ENCODE measurements at regions not wholly inside any gene's neighbourhood (a gene's known extent, or its start where the extent isn't known, plus 50 kb on each side); places are given as distances from the start of the nearest gene placed in this dataset.
"Not testable (repeated sequence)": the region's sequence is repeated elsewhere in the genome, so short reads cannot be mapped to it uniquely, and the experiment has no call there.

DNA sequence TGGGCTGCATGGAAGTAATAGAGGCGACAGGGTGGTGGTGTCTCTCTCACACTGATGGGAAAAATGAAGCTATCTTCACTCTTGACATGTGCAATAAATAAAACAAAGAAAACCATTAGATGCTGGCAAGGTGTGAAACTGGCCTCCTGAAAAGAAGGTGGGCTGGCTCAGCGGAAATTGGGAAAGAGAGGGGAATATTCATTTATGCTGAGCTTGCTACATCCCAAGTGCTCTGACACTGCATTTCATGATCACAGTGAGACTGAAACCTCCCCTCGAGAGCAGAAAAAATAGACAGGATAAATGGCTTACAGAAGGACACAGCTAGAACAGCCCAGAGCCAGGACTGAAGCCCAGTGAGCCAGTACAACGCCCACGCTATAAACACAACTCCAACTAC lies 112.1 kb upstream of the SMLR1 start:
- Mint-ChIP-seq H3K9me3 (peaks cover 0 to 9% (median 0%) of the 10 kb centered on the region in 8 donors), H3K27ac (no peak overlapping the region), H3K36me3 (no peaks in the 10 kb centered on the region), H3K27me3 (no peaks in the 10 kb centered on the region), H3K4me3 (no peak overlapping the region), H3K4me1 (peaks cover 11 to 28% (median 20%) of the 10 kb centered on the region in 4 donors)
- H3K36me3 ChIP-seq (ENCODE audit: insufficient read depth, low read length) = no peaks in the 10 kb centered on the region
- peaks cover 15% of the 10 kb centered on the region for H3K4me1 ChIP-seq (ENCODE audit: insufficient read depth, low read length)
- no peak overlapping the region for H3K4me3 ChIP-seq (ENCODE audit: low read length in 2 of 2)
- POLR2A ChIA-PET (ENCODE audit: partially characterized antibody) = interaction anchor here (1.4 kb wide), 1 partner anchor 14 kb away, joined by 4 read pairs; no protein-coding TSS in a partner anchor
- no peaks in the 10 kb centered on the region for H3K27me3 ChIP-seq (ENCODE audit: insufficient read depth, low read length)
- intact Hi-C loops (cut with micrococcal nuclease) = loop anchor here (1.0 kb wide), 1 partner anchor 28 kb away; no protein-coding TSS in a partner anchor
- no peak for DNase-seq
- no peaks in the 10 kb centered on the region for H3K9me3 ChIP-seq (ENCODE audit: control insufficient read depth in 1 of 2, low read length in 2 of 2)
- H3K27ac ChIP-seq (ENCODE audit: low read depth, low read length) = no peak overlapping the region
- CTCF ChIA-PET (ENCODE audit: partially characterized antibody) = interaction anchor here (0.6 to 1.9 kb wide), 3 partner anchors 10 to 25 kb away, joined by 3 to 5 read pairs (median 3); no protein-coding TSS in a partner anchor

DNA sequence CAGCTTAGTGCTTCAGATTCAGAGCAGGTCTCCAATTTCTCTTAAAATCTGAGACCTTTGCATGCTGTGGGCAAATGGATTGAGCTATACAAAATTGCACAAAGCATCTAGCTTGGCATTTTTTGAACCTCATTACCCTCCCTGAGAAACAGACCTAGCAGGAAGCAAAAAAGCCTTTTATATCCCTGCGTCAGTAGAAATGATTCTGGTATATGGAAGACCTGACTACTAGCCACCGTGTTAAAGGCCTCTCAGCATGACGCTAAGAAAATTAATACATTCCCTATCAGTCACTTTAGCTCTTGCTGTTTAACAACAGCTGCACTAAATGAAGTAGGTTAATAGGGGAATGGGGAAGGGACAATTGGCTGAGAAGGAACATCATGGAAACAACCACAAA lies 110.7 kb upstream of the SMLR1 start:
- Mint-ChIP-seq H3K27ac (no peak overlapping the region), H3K27me3 (no peaks in the 10 kb centered on the region), H3K9me3 (peaks cover 0 to 9% (median 0%) of the 10 kb centered on the region in 8 donors), H3K4me1 (peaks cover 11 to 28% (median 20%) of the 10 kb centered on the region in 4 donors), H3K4me3 (no peak overlapping the region), H3K36me3 (no peaks in the 10 kb centered on the region)
- Histone ChIP-seq H3K27ac (ENCODE audit: low read depth, low read length) (no peak overlapping the region), H3K4me1 (ENCODE audit: insufficient read depth, low read length) (peaks cover 15% of the 10 kb centered on the region), H3K4me3 (ENCODE audit: low read length in 2 of 2) (no peak overlapping the region), H3K9me3 (ENCODE audit: control insufficient read depth in 1 of 2, low read length in 2 of 2) (no peaks in the 10 kb centered on the region), H3K27me3 (ENCODE audit: insufficient read depth, low read length) (no peaks in the 10 kb centered on the region), H3K36me3 (ENCODE audit: insufficient read depth, low read length) (no peaks in the 10 kb centered on the region)
- DNase-seq = no peak
- ChIA-PET POLR2A (ENCODE audit: partially characterized antibody) (interaction anchor here (0.6 to 1.4 kb wide), 2 partner anchors 15 to 584 kb away, joined by 3 to 4 read pairs; no protein-coding TSS in a partner anchor), CTCF (ENCODE audit: partially characterized antibody) (interaction anchor here (1.0 to 1.9 kb wide), 2 partner anchors 15 to 18 kb away, joined by 5 read pairs; no protein-coding TSS in a partner anchor)
- intact Hi-C loops (cut with micrococcal nuclease) = no loop called here

DNA sequence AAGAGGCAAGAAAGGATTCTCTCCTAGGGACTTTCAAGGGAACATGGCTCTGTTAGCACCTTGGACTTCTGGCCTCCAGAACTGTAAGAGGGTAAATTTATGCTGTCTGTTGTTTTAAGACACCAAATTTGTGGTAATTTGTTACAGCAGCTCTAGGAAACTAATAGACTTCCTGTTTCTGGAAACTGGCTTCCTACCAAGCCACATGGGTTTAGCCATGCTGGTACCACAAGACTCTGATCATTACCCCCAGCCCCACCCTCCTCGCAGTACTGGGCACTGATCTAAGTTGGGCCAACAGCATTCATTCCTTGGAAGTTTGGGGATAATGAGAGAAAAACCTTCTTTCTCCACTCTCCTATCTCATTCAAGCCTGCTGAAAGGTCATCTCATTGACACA lies 109.5 kb upstream of the SMLR1 start:
- peaks cover 0 to 9% (median 0%) of the 10 kb centered on the region in 8 donors for H3K9me3 Mint-ChIP-seq
- CTCF ChIA-PET (ENCODE audit: partially characterized antibody) = no interaction called here

DNA sequence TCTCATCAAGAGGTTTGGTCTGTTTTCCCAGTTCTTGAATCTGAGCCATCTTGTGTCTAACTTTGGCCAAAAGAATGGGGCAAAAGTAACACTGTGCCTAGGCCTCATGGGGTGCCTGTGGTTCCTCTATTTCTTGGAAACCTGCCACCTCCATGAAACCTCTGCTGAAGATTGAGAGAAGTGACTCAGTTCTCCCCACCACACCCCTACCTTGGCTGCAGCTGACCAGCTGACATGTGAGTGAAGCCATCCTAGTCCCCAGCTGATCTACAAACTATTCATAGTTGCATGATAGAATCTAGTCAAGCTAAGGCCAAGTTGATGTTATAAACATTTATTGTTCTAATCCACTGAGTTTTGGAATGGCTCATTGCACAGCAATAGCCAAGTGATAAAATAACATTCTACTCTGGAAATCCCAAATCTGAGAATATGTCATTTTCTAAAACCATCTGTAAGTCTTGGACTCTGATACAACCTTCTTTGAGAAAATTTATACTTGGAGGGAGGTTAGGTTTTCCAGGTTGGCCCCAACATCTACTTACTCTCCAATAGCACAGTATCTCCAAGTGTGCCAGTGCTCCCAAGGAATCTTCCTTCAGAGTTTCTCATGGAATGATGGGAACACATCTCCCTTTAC lies 107.0 kb upstream of the SMLR1 start:
- Mint-ChIP-seq H3K27me3 (no peaks in the 10 kb centered on the region), H3K4me1 (peaks cover 21 to 37% (median 28%) of the 10 kb centered on the region in 4 donors), H3K36me3 (no peaks in the 10 kb centered on the region), H3K4me3 (no peak overlapping the region), H3K9me3 (peaks cover 0 to 4% (median 0%) of the 10 kb centered on the region in 8 donors), H3K27ac (no peak overlapping the region)
- Histone ChIP-seq H3K4me1 (ENCODE audit: insufficient read depth, low read length) (peaks cover 25% of the 10 kb centered on the region), H3K27ac (ENCODE audit: low read depth, low read length) (no peak overlapping the region), H3K9me3 (ENCODE audit: control insufficient read depth in 1 of 2, low read length in 2 of 2) (no peaks in the 10 kb centered on the region), H3K4me3 (ENCODE audit: low read length in 2 of 2) (no peak overlapping the region), H3K27me3 (ENCODE audit: insufficient read depth, low read length) (no peaks in the 10 kb centered on the region), H3K36me3 (ENCODE audit: insufficient read depth, low read length) (no peaks in the 10 kb centered on the region)
- no peak for DNase-seq
- intact Hi-C loops (cut with micrococcal nuclease) = no loop called here
- CTCF ChIA-PET (ENCODE audit: partially characterized antibody) = interaction anchor here (1.1 to 1.6 kb wide), 2 partner anchors 22 to 497 kb away, joined by 3 to 8 read pairs; partner anchors contain the start of gene SAMD3
- POLR2A ChIA-PET (ENCODE audit: partially characterized antibody) = no interaction called here

More for the DNA sequence above, 109.5 kb upstream of the SMLR1 start:
- no peaks in the 10 kb centered on the region for H3K27me3 ChIP-seq (ENCODE audit: insufficient read depth, low read length)
- peak in 3 of 5 donors; percentile 12 to 22 (median 20) for DNase-seq
- Mint-ChIP-seq H3K36me3 (no peaks in the 10 kb centered on the region), H3K27ac (no peak overlapping the region), H3K4me3 (peak overlapping the region in 5 of 8 donors; percentile 22 to 53 (median 41)), H3K27me3 (no peaks in the 10 kb centered on the region), H3K4me1 (peaks cover 11 to 28% (median 20%) of the 10 kb centered on the region in 4 donors)
- intact Hi-C loops (cut with micrococcal nuclease) = no loop called here
- POLR2A ChIA-PET (ENCODE audit: partially characterized antibody) = no interaction called here
- peaks cover 15% of the 10 kb centered on the region for H3K4me1 ChIP-seq (ENCODE audit: insufficient read depth, low read length)
- H3K4me3 ChIP-seq (ENCODE audit: low read length in 2 of 2) = no peak overlapping the region
- H3K9me3 ChIP-seq (ENCODE audit: control insufficient read depth in 1 of 2, low read length in 2 of 2) = no peaks in the 10 kb centered on the region
- H3K27ac ChIP-seq (ENCODE audit: low read depth, low read length) = no peak overlapping the region
- H3K36me3 ChIP-seq (ENCODE audit: insufficient read depth, low read length) = no peaks in the 10 kb centered on the region

DNA sequence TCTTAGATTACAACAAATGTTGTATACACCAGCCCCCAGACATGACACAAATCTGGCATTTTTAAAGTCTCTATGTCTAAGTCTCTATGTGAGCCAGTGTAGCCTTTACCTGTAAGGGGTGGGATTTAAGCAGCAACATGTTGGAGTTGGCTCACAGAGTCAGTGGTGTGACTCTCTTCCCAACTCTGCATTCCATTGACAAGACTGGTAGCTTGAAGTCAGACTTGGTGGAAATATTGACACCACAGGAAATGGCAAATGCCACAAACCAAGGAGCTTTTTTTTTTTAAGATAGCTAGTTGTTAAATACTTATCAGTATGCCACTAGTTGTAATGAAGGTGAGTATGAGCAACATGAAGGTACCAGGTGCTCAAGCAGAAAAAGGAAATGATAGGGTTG lies 103.1 kb upstream of the SMLR1 start:
- no peaks in the 10 kb centered on the region for H3K36me3 ChIP-seq (ENCODE audit: insufficient read depth, low read length)
- intact Hi-C loops (cut with micrococcal nuclease) = no loop called here
- no peak overlapping the region for H3K27ac ChIP-seq (ENCODE audit: low read depth, low read length)
- Mint-ChIP-seq H3K9me3 (peaks cover 0 to 5% (median 0%) of the 10 kb centered on the region in 8 donors), H3K4me1 (peaks cover 12 to 24% (median 12%) of the 10 kb centered on the region in 4 donors), H3K27ac (peak overlapping the region in 3 of 7 donors; percentile 9 to 55 (median 43)), H3K27me3 (peaks cover 0 to 1% of the 10 kb centered on the region in 2 donors), H3K36me3 (no peaks in the 10 kb centered on the region), H3K4me3 (peak overlapping the region in 3 of 8 donors; percentile 40 to 59 (median 50))
- peak in 3 of 5 donors; percentile 8 to 43 (median 13) for DNase-seq
- H3K27me3 ChIP-seq (ENCODE audit: insufficient read depth, low read length) = no peaks in the 10 kb centered on the region
- H3K9me3 ChIP-seq (ENCODE audit: control insufficient read depth in 1 of 2, low read length in 2 of 2) = no peaks in the 10 kb centered on the region
- ChIA-PET CTCF (ENCODE audit: partially characterized antibody) (interaction anchor here (1.0 to 1.6 kb wide), 3 partner anchors 26 to 50 kb away, joined by 3 to 5 read pairs (median 4); no protein-coding TSS in a partner anchor), POLR2A (ENCODE audit: partially characterized antibody) (interaction anchor here (0.6 kb wide), 1 partner anchor 360 kb away, joined by 4 read pairs; no protein-coding TSS in a partner anchor)
- H3K4me1 ChIP-seq (ENCODE audit: insufficient read depth, low read length) = peaks cover 10% of the 10 kb centered on the region
- H3K4me3 ChIP-seq (ENCODE audit: low read length in 2 of 2) = no peak overlapping the region

DNA sequence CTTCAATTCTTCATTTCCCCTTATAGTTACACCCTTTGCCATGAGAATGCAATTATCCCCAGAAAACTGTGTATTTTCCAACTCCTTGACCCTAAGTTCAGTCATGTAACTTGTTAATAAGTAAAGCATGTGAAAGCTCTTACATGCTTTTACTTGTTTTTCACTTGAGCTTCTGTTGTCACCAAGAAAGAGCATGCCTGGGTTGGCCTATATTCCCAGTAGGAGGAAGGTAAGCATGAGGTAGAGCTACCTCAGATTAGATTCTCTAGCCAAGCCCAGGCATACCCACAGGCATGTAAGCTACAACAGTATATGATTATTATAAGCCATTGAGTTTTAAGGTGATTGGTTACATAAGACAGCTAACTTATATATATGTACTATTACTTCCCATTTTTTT lies 101.7 kb upstream of the SMLR1 start:
- ChIA-PET CTCF (ENCODE audit: partially characterized antibody) (interaction anchor here (1.6 kb wide), 1 partner anchor 27 kb away, joined by 4 read pairs; no protein-coding TSS in a partner anchor), POLR2A (ENCODE audit: partially characterized antibody) (no interaction called here)
- intact Hi-C loops (cut with micrococcal nuclease) = no loop called here

DNA sequence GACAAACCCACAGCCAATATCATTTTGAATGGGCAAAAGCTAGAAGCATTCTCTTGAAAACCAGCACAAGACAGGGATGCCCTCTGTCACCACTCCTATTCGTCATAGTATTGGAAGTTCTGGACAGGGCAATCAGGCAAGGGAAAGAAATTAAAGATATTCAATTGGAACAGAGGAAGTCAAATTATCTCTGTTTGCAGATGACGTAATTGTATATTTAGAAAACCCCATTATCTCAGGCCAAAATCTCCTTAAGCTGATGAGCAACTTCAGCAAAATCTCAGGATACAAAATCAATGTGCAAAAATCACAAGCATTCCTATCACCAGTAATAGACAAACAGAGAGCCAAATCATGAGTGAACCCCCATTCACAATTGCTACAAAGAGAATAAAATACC lies 99.1 kb upstream of the SMLR1 start:
- H3K27ac ChIP-seq (ENCODE audit: low read depth, low read length); intact Hi-C loops (cut with micrococcal nuclease); H3K36me3 Mint-ChIP-seq; H3K27ac Mint-ChIP-seq; H3K9me3 ChIP-seq (ENCODE audit: control insufficient read depth in 1 of 2, low read length in 2 of 2); DNase-seq; POLR2A ChIA-PET (ENCODE audit: partially characterized antibody); CTCF ChIA-PET (ENCODE audit: partially characterized antibody); H3K27me3 Mint-ChIP-seq; H3K27me3 ChIP-seq (ENCODE audit: insufficient read depth, low read length); H3K4me3 Mint-ChIP-seq; H3K9me3 Mint-ChIP-seq; H3K36me3 ChIP-seq (ENCODE audit: insufficient read depth, low read length); H3K4me3 ChIP-seq (ENCODE audit: low read length in 2 of 2): not testable (repeated sequence)
- peaks cover 14 to 24% (median 15%) of the 10 kb centered on the region in 4 donors for H3K4me1 Mint-ChIP-seq
- H3K4me1 ChIP-seq (ENCODE audit: insufficient read depth, low read length) = peaks cover 10% of the 10 kb centered on the region

More for the DNA sequence above, 101.7 kb upstream of the SMLR1 start:
- Histone ChIP-seq H3K4me1 (ENCODE audit: insufficient read depth, low read length) (peaks cover 10% of the 10 kb centered on the region), H3K36me3 (ENCODE audit: insufficient read depth, low read length) (no peaks in the 10 kb centered on the region), H3K9me3 (ENCODE audit: control insufficient read depth in 1 of 2, low read length in 2 of 2) (no peaks in the 10 kb centered on the region), H3K4me3 (ENCODE audit: low read length in 2 of 2) (no peak overlapping the region), H3K27me3 (ENCODE audit: insufficient read depth, low read length) (no peaks in the 10 kb centered on the region), H3K27ac (ENCODE audit: low read depth, low read length) (no peak overlapping the region)
- H3K36me3 Mint-ChIP-seq = no peaks in the 10 kb centered on the region
- peaks cover 0 to 6% (median 0%) of the 10 kb centered on the region in 8 donors for H3K9me3 Mint-ChIP-seq
- H3K4me1 Mint-ChIP-seq = peaks cover 12 to 25% (median 13%) of the 10 kb centered on the region in 4 donors
- no peak for DNase-seq
- H3K27ac Mint-ChIP-seq = no peak overlapping the region
- H3K27me3 Mint-ChIP-seq = peaks cover 0 to 1% of the 10 kb centered on the region in 2 donors
- H3K4me3 Mint-ChIP-seq = no peak overlapping the region
